HG02970 (cell line): ENCODE measurements at regions not wholly inside any gene's neighbourhood (a gene's known extent, or its start where the extent isn't known, plus 50 kb on each side); places are given as distances from the start of the nearest gene placed in this dataset.
"Not testable (repeated sequence)": the region's sequence is repeated elsewhere in the genome, so short reads cannot be mapped to it uniquely, and the experiment has no call there.

Source experiments
- ATAC-seq: cut with Tn5 transposase; IDR thresholded peaks from one replicate; pipeline ENCODE4 v1.9.1; 2021; ENCODE audit warnings: mild to moderate bottlenecking, moderate library complexity, moderate number of reproducible peaks; ENCODE audit not compliant: unreplicated experiment, low FRiP score

- no peak for ATAC-seq
Measured at GRCh38 chr5:118314931-118315330, 673.4 kb downstream of the DTWD2 start.

DNA sequence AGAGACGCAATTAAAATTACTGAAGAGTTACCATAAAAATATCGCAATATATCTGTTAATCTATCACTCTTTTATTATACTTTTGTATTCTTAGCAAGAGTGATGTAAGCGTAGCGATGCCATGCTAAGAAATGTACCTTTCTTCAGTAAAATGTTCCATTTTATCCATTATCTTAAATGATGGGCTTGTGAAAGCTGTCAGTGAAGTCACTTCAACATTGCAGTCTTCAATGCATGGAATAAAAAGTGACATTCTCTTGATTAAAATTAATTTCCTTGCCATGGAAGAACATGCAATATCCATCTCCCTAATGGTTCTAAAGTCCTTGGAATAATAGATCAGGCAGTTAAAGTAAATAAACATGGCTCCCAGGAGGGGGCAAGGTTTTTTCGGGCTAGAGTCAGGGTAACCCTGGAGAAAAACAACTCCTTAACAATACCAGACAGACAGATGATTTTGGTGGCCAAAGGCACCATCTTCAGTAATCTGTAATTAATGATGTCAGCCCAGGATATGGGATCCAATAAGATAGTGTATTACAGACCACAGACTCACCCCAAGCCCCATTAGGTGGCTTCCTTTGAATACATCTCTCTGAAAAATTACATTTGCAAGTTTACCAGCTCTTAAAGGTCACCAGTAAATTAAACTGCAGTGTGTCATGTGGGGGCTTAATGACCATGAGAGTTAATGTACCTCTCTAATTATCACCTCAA lies 677.1 kb downstream of the DTWD2 start:
- ATAC-seq = no peak

- no peak for ATAC-seq
Measured at GRCh38 chr5:118310401-118310800, 677.9 kb downstream of the DTWD2 start.

- ATAC-seq = no peak
Measured at GRCh38 chr5:118303296-118303695, 685.1 kb downstream of the DTWD2 start.

- no peak for ATAC-seq
Measured at GRCh38 chr5:118302786-118303185, 685.6 kb downstream of the DTWD2 start.

- ATAC-seq = no peak
Measured at GRCh38 chr5:118301696-118302095, 686.7 kb downstream of the DTWD2 start.

DNA sequence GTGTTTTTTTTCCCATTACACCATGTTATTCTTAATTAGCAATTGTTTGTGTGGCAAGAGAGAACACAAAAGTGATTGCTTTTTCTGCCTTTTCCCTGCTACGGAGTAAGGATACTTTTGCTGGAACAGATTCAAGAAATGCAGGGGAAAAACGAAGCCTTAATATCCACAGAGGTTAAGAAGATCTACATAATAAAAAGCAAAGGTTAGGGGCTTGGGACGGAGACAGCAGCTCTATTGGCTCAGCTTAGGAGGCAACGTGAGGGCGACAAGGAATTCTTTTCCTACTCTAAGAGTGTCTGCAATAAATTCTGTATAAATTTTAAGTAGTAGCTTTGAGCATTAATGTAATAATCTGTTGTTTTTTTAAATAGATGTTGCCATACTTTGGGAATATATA lies 693.3 kb downstream of the DTWD2 start:
- no peak for ATAC-seq

DNA sequence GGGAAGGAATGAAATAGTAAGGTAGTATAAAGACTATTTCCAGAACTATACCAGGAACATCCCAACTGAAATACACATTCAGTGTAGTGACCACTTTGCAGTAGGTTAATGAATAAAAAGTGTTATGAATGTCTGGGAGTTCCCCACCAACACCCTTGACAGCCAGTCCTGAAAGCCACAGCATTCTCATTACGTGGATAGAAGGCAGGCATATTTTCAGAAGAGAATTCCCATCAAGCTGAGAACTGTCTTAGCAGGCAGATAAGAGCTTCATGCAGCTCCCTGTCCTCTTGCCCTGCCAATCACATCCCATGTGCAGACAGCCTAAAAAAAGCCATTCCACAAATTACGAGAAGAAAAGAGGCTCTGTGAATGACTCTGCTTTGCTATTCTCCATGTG lies 695.0 kb downstream of the DTWD2 start:
- no peak for ATAC-seq

DNA sequence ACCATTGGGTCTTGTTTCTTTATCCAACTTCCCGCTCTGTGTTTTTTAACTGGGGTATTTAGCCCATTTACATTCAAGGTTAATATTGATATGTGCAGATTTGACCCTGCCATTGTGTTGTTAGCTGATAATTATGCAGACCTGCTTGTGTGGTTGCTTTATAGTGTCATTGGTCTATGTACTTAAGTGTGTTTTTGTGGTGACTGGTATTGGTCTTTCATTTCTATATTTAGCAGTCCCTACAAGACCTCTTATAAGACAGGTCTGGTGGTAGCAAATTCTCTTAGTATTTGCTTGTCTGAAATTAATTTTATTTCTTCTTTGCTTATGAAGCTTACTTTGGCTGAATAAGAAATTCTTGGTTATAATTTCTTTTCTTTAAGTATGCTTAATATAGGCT lies 698.1 kb downstream of the DTWD2 start:
- no peak for ATAC-seq

GRCh38 chr5:118284230-118284629 lies 704.1 kb downstream of the DTWD2 start:
- ATAC-seq = not testable (repeated sequence)

- not testable (repeated sequence) for ATAC-seq
Measured at GRCh38 chr5:118282480-118283038, 705.8 kb downstream of the DTWD2 start.

DNA sequence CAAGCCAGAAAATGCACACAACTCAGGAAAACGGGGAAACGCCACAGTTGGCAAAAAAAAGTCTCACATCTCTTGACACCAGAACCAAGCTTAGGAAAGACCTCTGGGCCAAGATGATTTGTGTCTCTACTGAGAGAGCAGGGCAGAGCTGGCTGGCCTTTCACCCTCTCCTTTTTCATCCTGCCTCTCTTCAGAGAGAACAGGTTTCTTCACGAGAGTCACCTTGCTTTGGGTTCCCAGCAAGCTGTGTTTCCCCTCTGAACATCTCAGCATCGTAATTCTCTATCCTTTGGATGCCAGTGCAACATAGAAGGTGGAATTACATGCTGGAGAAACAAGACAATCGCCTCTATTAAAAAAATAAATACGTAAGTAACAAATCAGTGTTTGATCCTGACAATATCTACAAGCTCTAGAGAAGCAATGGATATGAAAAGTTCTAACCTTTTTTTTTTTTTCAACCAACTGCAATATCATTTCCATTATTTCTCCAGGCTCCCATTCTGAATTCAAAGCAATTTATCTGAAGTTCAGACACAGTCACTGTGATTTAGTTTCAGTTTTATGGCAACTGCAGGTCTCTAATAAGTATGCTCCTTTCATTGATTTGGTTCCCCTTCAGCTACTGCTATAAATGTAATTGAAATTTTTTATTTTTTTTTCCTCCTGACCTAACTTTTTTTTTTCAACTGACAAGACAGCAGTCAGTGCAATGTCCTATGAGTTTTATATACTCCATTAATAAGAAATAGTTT lies 708.6 kb downstream of the DTWD2 start:
- ATAC-seq = no peak

DNA sequence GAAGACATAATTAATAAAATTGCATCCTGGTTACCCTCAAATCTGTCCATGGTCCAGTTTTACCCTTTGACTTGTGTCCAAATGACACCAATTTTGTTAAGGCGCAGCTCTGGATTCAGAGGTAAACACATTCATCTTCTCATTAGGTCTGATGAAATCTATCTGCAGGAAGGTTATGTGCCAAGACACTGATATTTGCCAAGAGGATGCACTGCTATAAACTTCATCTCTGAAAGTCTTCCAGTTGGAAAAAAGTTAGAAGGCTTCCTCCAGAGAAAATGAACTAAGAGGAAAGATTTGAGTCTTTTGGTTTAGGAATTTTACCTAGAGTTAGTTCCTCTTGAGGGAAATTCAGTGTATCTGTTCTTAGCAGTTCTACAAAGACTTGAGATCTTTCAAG lies 717.8 kb downstream of the DTWD2 start:
- no peak for ATAC-seq

DNA sequence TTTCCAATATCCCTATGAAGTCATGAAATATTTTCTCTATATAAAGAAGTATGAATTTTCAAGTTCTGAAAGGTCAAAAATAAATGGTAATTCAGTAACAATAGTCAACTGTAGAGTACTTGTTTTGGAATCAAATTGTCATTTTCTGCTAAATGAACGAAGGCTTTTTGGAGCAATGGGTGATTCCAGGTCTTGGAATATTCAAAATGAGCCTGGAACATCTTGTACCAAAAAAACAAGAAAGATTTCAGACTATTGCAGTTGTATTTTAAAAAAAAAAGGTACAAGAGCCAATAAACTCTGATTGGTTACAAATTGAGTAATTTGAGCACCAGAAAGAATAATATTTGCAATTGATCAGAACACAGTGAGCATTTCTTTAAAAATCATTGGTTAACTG lies 730.1 kb downstream of the DTWD2 start:
- ATAC-seq = no peak

DNA sequence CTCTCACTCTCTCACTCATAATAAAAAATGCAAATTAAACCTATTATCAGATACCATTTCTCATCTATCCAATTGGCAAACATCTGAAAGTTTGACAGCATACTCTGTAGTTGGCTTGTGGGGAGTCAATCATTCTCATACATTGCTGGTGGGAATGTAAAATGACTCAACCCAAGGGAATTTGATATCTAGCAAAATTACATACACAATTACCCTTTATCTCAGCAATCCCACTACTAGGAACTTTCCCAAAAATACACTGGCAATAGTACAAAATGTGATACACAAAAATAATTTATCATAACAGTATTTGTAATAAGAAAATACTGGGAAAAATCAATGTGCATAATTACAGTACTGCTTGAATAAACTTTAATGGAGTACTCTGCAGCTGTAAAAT lies 731.3 kb downstream of the DTWD2 start:
- no peak for ATAC-seq

DNA sequence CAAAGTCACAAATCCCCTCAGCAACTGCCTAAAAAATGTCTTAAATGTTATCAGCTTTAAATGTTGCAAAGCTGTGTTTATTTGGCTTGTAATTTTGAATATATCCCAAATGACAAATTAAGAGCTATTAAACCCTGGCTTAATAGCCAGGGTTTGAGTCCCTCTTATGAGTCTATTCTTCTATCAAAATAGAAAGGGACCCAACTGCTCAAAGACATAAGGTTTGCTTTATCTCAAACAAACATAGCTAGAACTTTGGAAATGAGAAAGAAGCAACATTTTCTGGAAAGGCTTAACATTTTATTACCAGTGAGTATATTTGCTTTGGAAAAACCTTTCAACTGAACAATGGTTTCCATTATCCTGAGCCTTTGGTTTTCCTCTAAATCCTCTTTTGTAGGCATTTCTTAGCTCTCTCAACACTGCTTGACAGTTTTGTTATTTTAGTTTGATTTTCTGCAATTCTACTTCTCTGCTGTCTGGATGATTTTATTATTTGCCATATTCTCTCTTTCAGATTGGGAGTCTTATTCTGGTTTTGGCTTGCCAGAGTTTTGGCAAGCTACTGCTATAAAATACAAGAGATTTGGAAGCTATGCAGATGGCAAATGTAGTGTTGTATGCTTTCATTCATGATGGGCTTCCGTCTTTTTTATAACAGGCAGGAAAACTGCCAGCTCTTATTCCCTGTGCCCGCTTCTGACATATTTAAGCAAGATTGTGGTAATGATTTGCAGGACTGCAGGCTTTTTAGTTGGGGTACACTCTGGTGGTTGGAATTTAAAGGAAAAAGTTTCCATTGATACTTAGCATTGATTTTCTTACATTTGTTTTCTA lies 734.9 kb downstream of the DTWD2 start:
- no peak for ATAC-seq

- peak; percentile 90 for ATAC-seq
Measured at GRCh38 chr5:118249386-118249785, 739.0 kb downstream of the DTWD2 start.

GRCh38 chr5:118247458-118247857 lies 740.9 kb downstream of the DTWD2 start:
- ATAC-seq = no peak

DNA sequence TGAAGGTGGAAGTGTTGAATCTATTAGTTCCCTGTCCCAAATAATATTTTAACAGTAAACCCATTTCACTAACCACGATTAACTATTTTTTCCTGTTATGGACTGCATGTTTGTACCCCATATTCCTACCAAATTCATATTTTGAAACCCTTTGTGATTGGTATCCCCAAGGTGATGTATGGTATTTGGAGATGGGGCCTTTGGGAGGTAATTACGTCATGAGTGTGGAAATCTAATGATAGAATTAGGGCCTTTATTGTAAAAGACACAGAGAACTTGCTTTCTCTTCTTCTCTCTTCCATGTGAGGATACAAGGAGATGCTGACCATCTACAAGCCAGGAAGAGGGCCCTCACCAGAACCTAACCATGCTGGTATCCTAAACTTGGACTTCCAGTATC lies 744.7 kb downstream of the DTWD2 start:
- ATAC-seq = no peak

- ATAC-seq = no peak
Measured at GRCh38 chr5:118243068-118243467, 745.3 kb downstream of the DTWD2 start.
